Sigmoid colon (tissue), 3 donors: ENCODE measurements at regions not wholly inside any gene's neighbourhood (a gene's known extent, or its start where the extent isn't known, plus 50 kb on each side); places are given as distances from the start of the nearest gene placed in this dataset.

Experiments
- CTCF ChIP-seq, 4 experiments: fragments of 450-650 bp in 3 of 4; fragments of 200-600 bp in 1 of 4; IDR thresholded peaks; one replicate each; pipeline ENCODE4 v1.5.1; 2016 to 2019; ENCODE audit warnings: antibody characterized with exemption in 4 of 4, mild to moderate bottlenecking in 3 of 4, moderate library complexity in 2 of 4
- POLR2A ChIP-seq, 2 donors: fragments of 450-650 bp; IDR thresholded peaks; one replicate each; pipeline ENCODE4 v1.6.1; 2016; ENCODE audit warnings: antibody characterized with exemption in 2 of 2, mild to moderate bottlenecking in 2 of 2, moderate library complexity in 2 of 2

- TF ChIP-seq CTCF (IDR thresholded peaks at IDR 0.05) (no peak), POLR2A (IDR thresholded peaks at IDR 0.05) (no peak)
Observed at GRCh38 chr12:75883241-75883640, 148.3 kb downstream of the PHLDA1 start.
